BE2C (cell line): ENCODE measurements at regions not wholly inside any gene's neighbourhood (a gene's known extent, or its start where the extent isn't known, plus 50 kb on each side); places are given as distances from the start of the nearest gene placed in this dataset.

Source experiments
- DNase-seq: peaks from one replicate; pipeline ENCODE4 v3.0.0-alpha.2; 2020
- H3K27me3 ChIP-seq: fragments of 250-450 bp; sonication (Bioruptor Pico); 2 replicates; pipeline ENCODE4 v1.5.1; 2020; ENCODE audit warnings: mild to moderate bottlenecking
- H3K36me3 ChIP-seq: fragments of 250-450 bp; sonication (Bioruptor Pico); 2 replicates; pipeline ENCODE4 v1.5.1; 2020; ENCODE audit warnings: mild to moderate bottlenecking
- H3K4me1 ChIP-seq: fragments of 250-450 bp; sonication (Bioruptor Pico); 2 replicates; pipeline ENCODE4 v1.5.1; 2020
- H3K4me3 ChIP-seq: 2 replicates; pipeline ENCODE4 v1.5.1; 2011; ENCODE audit warnings: low read depth, low read length
- H3K9me3 ChIP-seq: fragments of 250-450 bp; sonication (Bioruptor Pico); 2 replicates; pipeline ENCODE4 v1.5.1; 2020
- TF ChIP-seq, protein P1 (sequence below): IDR thresholded peaks from 2 replicates; pipeline ENCODE4 v1.5.1; 2012; ENCODE audit warnings: mild to moderate bottlenecking, low read depth, low read length

- Histone ChIP-seq H3K4me1 (no peaks in the 10 kb centered on the region), H3K27me3 (no peaks in the 10 kb centered on the region), H3K36me3 (no peaks in the 10 kb centered on the region), H3K9me3 (no peaks in the 10 kb centered on the region), H3K4me3 (no peak overlapping the region)
- DNase-seq = no peak
- TF ChIP-seq, protein P1, sequence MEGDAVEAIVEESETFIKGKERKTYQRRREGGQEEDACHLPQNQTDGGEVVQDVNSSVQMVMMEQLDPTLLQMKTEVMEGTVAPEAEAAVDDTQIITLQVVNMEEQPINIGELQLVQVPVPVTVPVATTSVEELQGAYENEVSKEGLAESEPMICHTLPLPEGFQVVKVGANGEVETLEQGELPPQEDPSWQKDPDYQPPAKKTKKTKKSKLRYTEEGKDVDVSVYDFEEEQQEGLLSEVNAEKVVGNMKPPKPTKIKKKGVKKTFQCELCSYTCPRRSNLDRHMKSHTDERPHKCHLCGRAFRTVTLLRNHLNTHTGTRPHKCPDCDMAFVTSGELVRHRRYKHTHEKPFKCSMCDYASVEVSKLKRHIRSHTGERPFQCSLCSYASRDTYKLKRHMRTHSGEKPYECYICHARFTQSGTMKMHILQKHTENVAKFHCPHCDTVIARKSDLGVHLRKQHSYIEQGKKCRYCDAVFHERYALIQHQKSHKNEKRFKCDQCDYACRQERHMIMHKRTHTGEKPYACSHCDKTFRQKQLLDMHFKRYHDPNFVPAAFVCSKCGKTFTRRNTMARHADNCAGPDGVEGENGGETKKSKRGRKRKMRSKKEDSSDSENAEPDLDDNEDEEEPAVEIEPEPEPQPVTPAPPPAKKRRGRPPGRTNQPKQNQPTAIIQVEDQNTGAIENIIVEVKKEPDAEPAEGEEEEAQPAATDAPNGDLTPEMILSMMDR = no peak
Measured at GRCh38 chr11:130571519-130571918, 123.1 kb downstream of the ADAMTS15 start.

GRCh38 chr11:130571947-130572584, 123.6 kb downstream of the ADAMTS15 start:
- Histone ChIP-seq H3K36me3 (no peaks in the 10 kb centered on the region), H3K27me3 (no peaks in the 10 kb centered on the region), H3K4me3 (no peak overlapping the region), H3K4me1 (no peaks in the 10 kb centered on the region), H3K9me3 (no peaks in the 10 kb centered on the region)
- no peak for DNase-seq
- TF ChIP-seq, protein P1 = no peak

GRCh38 chr11:130573767-130574166, 125.3 kb downstream of the ADAMTS15 start:
- TF ChIP-seq, protein P1 = no peak
- no peak for DNase-seq

GRCh38 chr11:130574740-130575139, 126.3 kb downstream of the ADAMTS15 start:
- TF ChIP-seq, protein P1 = no peak
- no peaks in the 10 kb centered on the region for H3K27me3 ChIP-seq
- no peak for DNase-seq
- no peak overlapping the region for H3K4me3 ChIP-seq
- no peaks in the 10 kb centered on the region for H3K36me3 ChIP-seq
- H3K4me1 ChIP-seq = no peaks in the 10 kb centered on the region
- no peaks in the 10 kb centered on the region for H3K9me3 ChIP-seq

More at GRCh38 chr11:130573767-130574166, 125.3 kb downstream of the ADAMTS15 start:
- H3K4me1 ChIP-seq = no peaks in the 10 kb centered on the region
- no peaks in the 10 kb centered on the region for H3K9me3 ChIP-seq
- H3K27me3 ChIP-seq = no peaks in the 10 kb centered on the region
- no peaks in the 10 kb centered on the region for H3K36me3 ChIP-seq
- no peak overlapping the region for H3K4me3 ChIP-seq

GRCh38 chr11:130576146-130576545, 127.7 kb downstream of the ADAMTS15 start:
- no peaks in the 10 kb centered on the region for H3K9me3 ChIP-seq
- H3K4me3 ChIP-seq = no peak overlapping the region
- DNase-seq = no peak
- no peaks in the 10 kb centered on the region for H3K4me1 ChIP-seq
- no peaks in the 10 kb centered on the region for H3K36me3 ChIP-seq
- H3K27me3 ChIP-seq = no peaks in the 10 kb centered on the region
- TF ChIP-seq, protein P1 = no peak

DNA sequence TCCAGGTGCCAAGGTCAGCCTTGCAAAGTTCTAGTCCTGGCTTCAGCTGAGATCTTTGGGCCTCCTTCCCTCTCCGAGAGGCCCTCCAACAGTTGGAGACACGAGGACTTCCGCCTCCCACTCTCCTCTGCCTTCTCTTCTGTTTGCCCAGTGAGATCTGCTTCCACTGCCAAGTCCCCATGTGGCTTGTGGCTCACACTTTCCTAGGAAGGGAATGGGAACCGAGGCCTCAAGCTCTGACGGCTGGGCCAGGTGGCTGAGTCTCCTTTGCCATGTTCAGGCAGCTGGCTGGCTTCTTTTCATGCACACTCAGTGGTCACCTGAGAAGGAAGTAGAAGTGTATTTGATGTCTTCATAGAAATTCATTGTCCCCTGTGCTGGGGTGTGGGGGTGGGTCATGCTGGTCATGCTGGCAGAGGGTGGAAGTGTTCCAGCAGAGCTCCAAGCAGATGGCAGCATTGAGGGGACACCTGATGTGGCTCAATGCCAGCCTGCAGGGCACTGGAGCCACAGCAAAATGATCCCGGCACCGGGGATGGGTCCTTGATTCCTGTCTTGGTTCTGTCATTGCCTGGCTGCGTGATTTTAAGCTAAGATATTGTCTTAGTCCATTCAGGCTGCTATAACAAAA, 130.4 kb downstream of the ADAMTS15 start:
- no peaks in the 10 kb centered on the region for H3K4me1 ChIP-seq
- TF ChIP-seq, protein P1 = no peak
- no peaks in the 10 kb centered on the region for H3K36me3 ChIP-seq
- no peak overlapping the region for H3K4me3 ChIP-seq
- no peaks in the 10 kb centered on the region for H3K27me3 ChIP-seq
- no peak for DNase-seq
- no peaks in the 10 kb centered on the region for H3K9me3 ChIP-seq
